H9 (cell line): ENCODE measurements at regions not wholly inside any gene's neighbourhood (a gene's known extent, or its start where the extent isn't known, plus 50 kb on each side); places are given as distances from the start of the nearest gene placed in this dataset.

Source experiments
- DNase-seq: peaks from one replicate; pipeline ENCODE4 v3.0.0-alpha.2; 2017
- H2AFZ ChIP-seq: one replicate; pipeline ENCODE4 v1.6.1; 2013; ENCODE audit warnings: mild to moderate bottlenecking, low read length, control low read depth, moderate library complexity
- H2AK5ac ChIP-seq: 2 replicates; pipeline ENCODE4 v1.6.1; 2013; ENCODE audit warnings: low read length, control low read depth, mixed read lengths; ENCODE audit not compliant: insufficient read length
- H2BK120ac ChIP-seq: one replicate; pipeline ENCODE4 v1.6.1; 2013; ENCODE audit warnings: low read depth, mild to moderate bottlenecking, low read length, control low read depth, inconsistent platforms; ENCODE audit not compliant: poor library complexity, severe bottlenecking
- H2BK12ac ChIP-seq: 2 replicates; pipeline ENCODE4 v1.6.1; 2013; ENCODE audit warnings: low read length, control low read depth, mixed read lengths, low read depth; ENCODE audit not compliant: insufficient read length
- H2BK15ac ChIP-seq: 2 replicates; pipeline ENCODE4 v1.6.1; 2013; ENCODE audit warnings: low read depth, low read length, control low read depth
- H2BK20ac ChIP-seq: one replicate; pipeline ENCODE4 v1.6.1; 2013; ENCODE audit warnings: low read depth, mild to moderate bottlenecking, low read length, control low read depth, inconsistent platforms; ENCODE audit not compliant: poor library complexity, severe bottlenecking
- H2BK5ac ChIP-seq: 2 replicates; pipeline ENCODE4 v1.6.1; 2013; ENCODE audit warnings: low read length, control low read depth, mixed read lengths; ENCODE audit not compliant: insufficient read length
- H3K14ac ChIP-seq: 2 replicates; pipeline ENCODE4 v1.6.1; 2013; ENCODE audit warnings: low read length, control low read depth; ENCODE audit not compliant: insufficient read depth
- H3K18ac ChIP-seq: 2 replicates; pipeline ENCODE4 v1.6.1; 2013; ENCODE audit warnings: low read depth, mild to moderate bottlenecking, mixed read lengths, low read length, control low read depth; ENCODE audit not compliant: insufficient read length
- H3K23ac ChIP-seq: 2 replicates; pipeline ENCODE4 v1.6.1; 2013; ENCODE audit warnings: low read length, control low read depth, mixed read lengths, low read depth; ENCODE audit not compliant: insufficient read length
- H3K23me2 ChIP-seq: 2 replicates; pipeline ENCODE4 v1.6.1; 2013; ENCODE audit warnings: low read depth, mild to moderate bottlenecking, mixed read lengths, low read length, control low read depth; ENCODE audit not compliant: insufficient read length, poor library complexity, severe bottlenecking
- H3K27ac ChIP-seq: 2 replicates; pipeline ENCODE4 v1.5.1; 2013; ENCODE audit warnings: low read length, control low read depth, mixed read lengths, low read depth; ENCODE audit not compliant: insufficient read length
- H3K27me3 ChIP-seq: 2 replicates; pipeline ENCODE4 v1.6.1; 2013; ENCODE audit warnings: low read length, control low read depth, inconsistent platforms; ENCODE audit not compliant: insufficient read depth
- H3K4ac ChIP-seq: 2 replicates; pipeline ENCODE4 v1.6.1; 2013; ENCODE audit warnings: low read depth, mild to moderate bottlenecking, control low read depth, inconsistent platforms, low read length, moderate library complexity
- H3K4me1 ChIP-seq: 2 replicates; pipeline ENCODE4 v1.6.1; 2013; ENCODE audit warnings: low read length, control low read depth, inconsistent platforms; ENCODE audit not compliant: insufficient read depth
- H3K4me2 ChIP-seq: 2 replicates; pipeline ENCODE4 v1.6.1; 2013; ENCODE audit warnings: low read length, control low read depth, mixed read lengths; ENCODE audit not compliant: insufficient read length, insufficient read depth
- H3K56ac ChIP-seq: 2 replicates; pipeline ENCODE4 v1.6.1; 2013; ENCODE audit warnings: low read depth, mild to moderate bottlenecking, mixed read lengths, low read length, control low read depth; ENCODE audit not compliant: insufficient read length
- H3K79me1 ChIP-seq: 2 replicates; pipeline ENCODE4 v1.6.1; 2013; ENCODE audit warnings: low read depth, mild to moderate bottlenecking, moderate library complexity, low read length, control low read depth, inconsistent platforms; ENCODE audit not compliant: insufficient read depth, poor library complexity, severe bottlenecking
- H3K79me2 ChIP-seq: 2 replicates; pipeline ENCODE4 v1.6.1; 2013; ENCODE audit warnings: low read length, control low read depth, inconsistent platforms; ENCODE audit not compliant: insufficient read depth
- H3K9ac ChIP-seq: 2 replicates; pipeline ENCODE4 v1.6.1; 2013; ENCODE audit warnings: low read length, control low read depth, mixed read lengths; ENCODE audit not compliant: insufficient read length; ENCODE audit errors: extremely low read depth
- H3K9me3 ChIP-seq: one replicate; pipeline ENCODE4 v1.6.1; 2013; ENCODE audit warnings: low read depth, low read length, inconsistent platforms; ENCODE audit not compliant: control insufficient read depth
- H3T11ph ChIP-seq: one replicate; pipeline ENCODE4 v1.6.1; 2013; ENCODE audit warnings: mild to moderate bottlenecking, low read length, control low read depth, inconsistent platforms
- H4K20me1 ChIP-seq: one replicate; pipeline ENCODE4 v1.6.1; 2013; ENCODE audit not compliant: control insufficient read depth, insufficient read length, insufficient read depth
- H4K5ac ChIP-seq: 2 replicates; pipeline ENCODE4 v1.6.1; 2013; ENCODE audit warnings: low read depth, mild to moderate bottlenecking, mixed read lengths, low read length, control low read depth; ENCODE audit not compliant: insufficient read length
- H4K8ac ChIP-seq: replicated peaks from 2 replicates; pipeline ENCODE4 v1.6.1; 2013; ENCODE audit warnings: low read length, control low read depth, mixed read lengths, low read depth; ENCODE audit not compliant: insufficient read length
- H4K91ac ChIP-seq: 2 replicates; pipeline ENCODE4 v1.6.1; 2013; ENCODE audit warnings: low read depth, mild to moderate bottlenecking, moderate library complexity, mixed read lengths, low read length, control low read depth; ENCODE audit not compliant: insufficient read length
- H3K27ac Mint-ChIP-seq, 3 experiments: 2 replicates in 2 of 3; 3 replicates in 1 of 3; pipeline ENCODE4 v1.8.0; 2020 to 2021; ENCODE audit warnings: mixed read lengths in 3 of 3, mild to moderate bottlenecking in 1 of 3, moderate library complexity in 1 of 3
- H3K27me3 Mint-ChIP-seq: 2 replicates; pipeline ENCODE4 v1.8.0; 2021; ENCODE audit warnings: low read depth, mild to moderate bottlenecking, moderate library complexity, mixed read lengths
- H3K36me3 Mint-ChIP-seq, 3 experiments: 2 replicates in 2 of 3; 3 replicates in 1 of 3; pipeline ENCODE4 v1.8.0; 2020 to 2021; ENCODE audit warnings: low read depth in 3 of 3, mixed read lengths in 3 of 3; ENCODE audit not compliant: insufficient read depth in 1 of 3
- H3K4me1 Mint-ChIP-seq, 2 experiments: 2 replicates each; pipeline ENCODE4 v1.8.0; 2020; ENCODE audit warnings: mixed read lengths in 2 of 2
- H3K4me3 Mint-ChIP-seq, 2 experiments: 2 replicates in 1 of 2; 3 replicates in 1 of 2; pipeline ENCODE4 v1.8.0; 2020 to 2021; ENCODE audit warnings: mild to moderate bottlenecking in 2 of 2, mixed read lengths in 2 of 2, moderate library complexity in 1 of 2
- H3K9me3 Mint-ChIP-seq, 2 experiments: 2 replicates in 1 of 2; 3 replicates in 1 of 2; pipeline ENCODE4 v1.8.0; 2020; ENCODE audit warnings: mild to moderate bottlenecking in 2 of 2, mixed read lengths in 2 of 2, moderate library complexity in 1 of 2
- WGBS: extraction: QIAGEN DNeasy Blood & Tissue Kit; methylation state at CpG from one replicate; pipeline ENCODE4 v1.1.7; 2013; ENCODE audit warnings: missing lambda C conversion rate, low lambda C conversion rate, mixed read lengths; ENCODE audit not compliant: insufficient read length; ENCODE audit errors: extremely low coverage; 5-methylcytosine and 5-hydroxymethylcytosine counted together
- TF ChIP-seq, protein P1 (sequence below): fragments of 200-600 bp; sonication (generic); conservative IDR thresholded peaks from 3 replicates; pipeline ENCODE4 v1.8.0; 2021; ENCODE audit warnings: antibody characterized with exemption, mild to moderate bottlenecking

GRCh38 chr3:95468331-95468730, 1346.1 kb upstream of the EPHA6 start:
- Histone ChIP-seq H3K27me3 (no peaks in the 10 kb centered on the region), H4K8ac (no peak overlapping the region), H2AK5ac (no peak overlapping the region), H2BK20ac (no peak overlapping the region), H3K23ac (no peak overlapping the region), H3K4me2 (no peak overlapping the region), H2BK12ac (no peak overlapping the region), H2BK15ac (no peak overlapping the region), H2BK5ac (no peak overlapping the region), H3K79me1 (no peaks in the 10 kb centered on the region), H3K27ac (no peak overlapping the region), H4K20me1 (no peaks in the 10 kb centered on the region), H3K14ac (no peak overlapping the region; the same call in 1 of the 2 replicates), H3K56ac (no peak overlapping the region), H3K9ac (no peak overlapping the region), H3K4me1 (peaks cover 2% of the 10 kb centered on the region; the same call in 1 of the 2 replicates), H4K91ac (no peak overlapping the region), H3K4ac (no peak overlapping the region), H3K79me2 (no peaks in the 10 kb centered on the region), H2BK120ac (no peak overlapping the region), H3T11ph (no peak overlapping the region), H3K18ac (no peak overlapping the region), H3K9me3 (no peaks in the 10 kb centered on the region), H2AFZ (no peak overlapping the region), H4K5ac (no peak overlapping the region), H3K23me2 (no peaks in the 10 kb centered on the region)
- Mint-ChIP-seq H3K4me3 (no peak overlapping the region), H3K36me3 (peaks cover 0 to 4% (median 0%) of the 10 kb centered on the region in 3 experiments; a peak in 3 of 7 replicates), H3K27me3 (no peaks in the 10 kb centered on the region), H3K9me3 (no peaks in the 10 kb centered on the region), H3K27ac (no peak overlapping the region), H3K4me1 (peaks cover 8 to 20% of the 10 kb centered on the region in 2 experiments)
- no peak for DNase-seq
- WGBS, result no CpG with 5 or more reads among the region's 2 CpGs
- TF ChIP-seq, protein P1, sequence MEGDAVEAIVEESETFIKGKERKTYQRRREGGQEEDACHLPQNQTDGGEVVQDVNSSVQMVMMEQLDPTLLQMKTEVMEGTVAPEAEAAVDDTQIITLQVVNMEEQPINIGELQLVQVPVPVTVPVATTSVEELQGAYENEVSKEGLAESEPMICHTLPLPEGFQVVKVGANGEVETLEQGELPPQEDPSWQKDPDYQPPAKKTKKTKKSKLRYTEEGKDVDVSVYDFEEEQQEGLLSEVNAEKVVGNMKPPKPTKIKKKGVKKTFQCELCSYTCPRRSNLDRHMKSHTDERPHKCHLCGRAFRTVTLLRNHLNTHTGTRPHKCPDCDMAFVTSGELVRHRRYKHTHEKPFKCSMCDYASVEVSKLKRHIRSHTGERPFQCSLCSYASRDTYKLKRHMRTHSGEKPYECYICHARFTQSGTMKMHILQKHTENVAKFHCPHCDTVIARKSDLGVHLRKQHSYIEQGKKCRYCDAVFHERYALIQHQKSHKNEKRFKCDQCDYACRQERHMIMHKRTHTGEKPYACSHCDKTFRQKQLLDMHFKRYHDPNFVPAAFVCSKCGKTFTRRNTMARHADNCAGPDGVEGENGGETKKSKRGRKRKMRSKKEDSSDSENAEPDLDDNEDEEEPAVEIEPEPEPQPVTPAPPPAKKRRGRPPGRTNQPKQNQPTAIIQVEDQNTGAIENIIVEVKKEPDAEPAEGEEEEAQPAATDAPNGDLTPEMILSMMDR, result no peak
